ENCODE measurements at regions not wholly inside any gene's neighbourhood (a gene's known extent, or its start where the extent isn't known, plus 50 kb on each side); places are given as distances from the start of the nearest gene placed in this dataset.

GRCh38 chr15:53251523-53251922 is 461.4 kb upstream of the ONECUT1 start:
- H3K4me3 ChIP-seq, result no peak overlapping the region
- TF ChIP-seq CTCF (IDR thresholded peaks at IDR 0.05) (no peak), POLR2A (IDR thresholded peaks at IDR 0.05) (no peak), POLR2AphosphoS5 (IDR thresholded peaks at IDR 0.05; ENCODE audit: insufficient read depth in 1 of 2, low read depth in 1 of 2) (no peak)
- H3K9me3 ChIP-seq, result no peaks in the 10 kb centered on the region
- intact Hi-C loops (cut with DNase I), result no loop called here
- no peaks in the 10 kb centered on the region for H3K4me1 ChIP-seq
- no peak for DNase-seq (ENCODE audit: extremely low spot score in 2 of 2)
- H3K36me3 ChIP-seq, result no peaks in the 10 kb centered on the region
- no peak overlapping the region for H3K27ac ChIP-seq
- no peaks in the 10 kb centered on the region for H3K27me3 ChIP-seq

- TF ChIP-seq POLR2A (IDR thresholded peaks at IDR 0.05) (no peak), CTCF (IDR thresholded peaks at IDR 0.05) (no peak), POLR2AphosphoS5 (IDR thresholded peaks at IDR 0.05; ENCODE audit: insufficient read depth in 1 of 2, low read depth in 1 of 2) (no peak)
- H3K4me1 ChIP-seq, result no peaks in the 10 kb centered on the region
- no peaks in the 10 kb centered on the region for H3K9me3 ChIP-seq
- intact Hi-C loops (cut with DNase I), result no loop called here
- no peak for DNase-seq (ENCODE audit: extremely low spot score in 2 of 2)
- no peak overlapping the region for H3K4me3 ChIP-seq
- no peaks in the 10 kb centered on the region for H3K36me3 ChIP-seq
- no peak overlapping the region for H3K27ac ChIP-seq
- no peaks in the 10 kb centered on the region for H3K27me3 ChIP-seq
Observed at GRCh38 chr15:53247041-53247708, 457.0 kb upstream of the ONECUT1 start.

- H3K27ac ChIP-seq, result no peak overlapping the region
- no peak overlapping the region for H3K4me3 ChIP-seq
- TF ChIP-seq CTCF (IDR thresholded peaks at IDR 0.05) (no peak), POLR2A (IDR thresholded peaks at IDR 0.05) (no peak), POLR2AphosphoS5 (IDR thresholded peaks at IDR 0.05; ENCODE audit: insufficient read depth in 1 of 2, low read depth in 1 of 2) (no peak)
- H3K9me3 ChIP-seq, result no peaks in the 10 kb centered on the region
- H3K4me1 ChIP-seq, result no peaks in the 10 kb centered on the region
- intact Hi-C loops (cut with DNase I), result no loop called here
- no peaks in the 10 kb centered on the region for H3K36me3 ChIP-seq
- no peaks in the 10 kb centered on the region for H3K27me3 ChIP-seq
- no peak for DNase-seq (ENCODE audit: extremely low spot score in 2 of 2)
Observed at GRCh38 chr15:53246404-53246803, 456.3 kb upstream of the ONECUT1 start.

- no peaks in the 10 kb centered on the region for H3K27me3 ChIP-seq
- H3K27ac ChIP-seq, result no peak overlapping the region
- H3K4me1 ChIP-seq, result no peaks in the 10 kb centered on the region
- H3K9me3 ChIP-seq, result no peaks in the 10 kb centered on the region
- TF ChIP-seq CTCF (IDR thresholded peaks at IDR 0.05), result no peak
- TF ChIP-seq POLR2A (IDR thresholded peaks at IDR 0.05), result no peak
- no peak for TF ChIP-seq POLR2AphosphoS5 (IDR thresholded peaks at IDR 0.05; ENCODE audit: insufficient read depth in 1 of 2, low read depth in 1 of 2)
- no peaks in the 10 kb centered on the region for H3K36me3 ChIP-seq
- intact Hi-C loops (cut with DNase I), result no loop called here
- no peak for DNase-seq (ENCODE audit: extremely low spot score in 2 of 2)
- H3K4me3 ChIP-seq, result no peak overlapping the region
Observed at GRCh38 chr15:53233801-53234200, 443.7 kb upstream of the ONECUT1 start.

- intact Hi-C loops (cut with DNase I), result no loop called here
- Histone ChIP-seq H3K4me3 (no peak overlapping the region), H3K9me3 (no peaks in the 10 kb centered on the region), H3K27ac (no peak overlapping the region), H3K27me3 (no peaks in the 10 kb centered on the region), H3K36me3 (no peaks in the 10 kb centered on the region), H3K4me1 (no peaks in the 10 kb centered on the region)
- TF ChIP-seq POLR2AphosphoS5 (IDR thresholded peaks at IDR 0.05; ENCODE audit: insufficient read depth in 1 of 2, low read depth in 1 of 2) (no peak), CTCF (IDR thresholded peaks at IDR 0.05) (no peak), POLR2A (IDR thresholded peaks at IDR 0.05) (no peak)
- no peak for DNase-seq (ENCODE audit: extremely low spot score in 2 of 2)
Observed at GRCh38 chr15:53230473-53230872, 440.3 kb upstream of the ONECUT1 start.

Data from vagina (tissue), 2 donors.